Thyroid gland (tissue), 4 donors: ENCODE measurements at regions not wholly inside any gene's neighbourhood (a gene's known extent, or its start where the extent isn't known, plus 50 kb on each side); places are given as distances from the start of the nearest gene placed in this dataset.

ENCODE experiments used
- CTCF ChIP-seq, 6 experiments: fragments of 200-600 bp in 3 of 6; fragments of 450-650 bp in 3 of 6; sonication (generic) in 3 of 6; IDR thresholded peaks; one replicate each; pipeline ENCODE4 v1.5.1; 2016 to 2019; ENCODE audit warnings: antibody characterized with exemption in 6 of 6, mild to moderate bottlenecking in 2 of 6, inconsistent platforms in 1 of 6, moderate library complexity in 1 of 6
- POLR2A ChIP-seq, 2 donors: fragments of 450-650 bp; IDR thresholded peaks; one replicate each; pipeline ENCODE4 v1.6.1; 2017; ENCODE audit warnings: antibody characterized with exemption in 2 of 2, mild to moderate bottlenecking in 2 of 2, moderate library complexity in 1 of 2

GRCh38 chr6:114712129-114712662 is 369.4 kb upstream of the HS3ST5 start:
- TF ChIP-seq POLR2A (IDR thresholded peaks at IDR 0.05) (no peak), CTCF (IDR thresholded peaks at IDR 0.05) (no peak)
